Heart left ventricle (tissue), 13 donors: ENCODE measurements at regions not wholly inside any gene's neighbourhood (a gene's known extent, or its start where the extent isn't known, plus 50 kb on each side); places are given as distances from the start of the nearest gene placed in this dataset.

Experiments used
- POLR2A ChIP-seq, 2 donors: fragments of 450-650 bp; IDR thresholded peaks; one replicate each; pipeline ENCODE4 v1.6.1; 2017; ENCODE audit warnings: antibody characterized with exemption in 2 of 2, mild to moderate bottlenecking in 2 of 2, moderate library complexity in 2 of 2
- TF ChIP-seq, protein P1 (sequence below), 12 donors: fragments of 200-600 bp; sonication (generic) in 4 of 12; IDR thresholded peaks; one replicate each; pipeline versions ENCODE4 v1.5.0 to v1.8.0; 2018 to 2022; ENCODE audit warnings: antibody characterized with exemption in 12 of 12, mild to moderate bottlenecking in 5 of 12
- donor health status: ischemic (EF 13 %, LVEDD 7.1; RV severe dilation, severe dysfunction).
- donor health status: DM: no; HTN: yes; CAD: no.
- donor health status: DM: no; HTN: no; CAD: no.
- donor health status: ischemic (EF 25% LVEDD 6.9; RV normal size, moderate dysfunction).
- donor health status: ischemic (EF 25% LVEDD 5.7; RV mildly dilated, moderate dysfunction).
- donor health status: ischemic (EF 35%, LVEDD 5.7; RV mildly dilated, moderate dysfunction).
- donor health status: nonischemic (EF 11% LVEDD 7.7; RV severe dilation, severe dysfunction).
- donor health status: DM: yes; HTN: yes; CAD: no.
- donor health status: PGD.
- donor health status: ischemic (EF 29% LVEDD 5.4; RV normal size, mild dysfunction).
- donor health status: nonischemic (EF 23%, LVEDD 6.1; RV moderate dilation, normal function).

DNA sequence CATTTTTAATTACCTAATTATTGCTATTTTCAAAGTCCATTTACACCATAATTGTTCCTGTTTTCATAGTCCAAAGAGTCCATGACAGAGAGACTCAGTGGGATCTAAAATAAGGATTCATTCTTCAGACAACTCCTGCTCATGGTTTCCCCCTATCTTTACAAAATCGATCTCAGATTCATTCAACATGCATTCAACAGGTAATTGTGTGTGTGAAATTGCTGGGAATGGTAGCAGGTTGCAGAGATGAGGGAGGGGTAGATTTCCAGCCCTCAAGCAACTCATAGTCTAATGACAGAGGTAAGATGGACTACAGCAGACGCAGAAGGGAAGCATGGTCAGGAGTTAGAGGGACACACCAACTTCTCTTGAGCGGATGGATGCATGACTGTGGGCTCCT, 138.1 kb downstream of the TSHZ3 start:
- TF ChIP-seq, protein P1, sequence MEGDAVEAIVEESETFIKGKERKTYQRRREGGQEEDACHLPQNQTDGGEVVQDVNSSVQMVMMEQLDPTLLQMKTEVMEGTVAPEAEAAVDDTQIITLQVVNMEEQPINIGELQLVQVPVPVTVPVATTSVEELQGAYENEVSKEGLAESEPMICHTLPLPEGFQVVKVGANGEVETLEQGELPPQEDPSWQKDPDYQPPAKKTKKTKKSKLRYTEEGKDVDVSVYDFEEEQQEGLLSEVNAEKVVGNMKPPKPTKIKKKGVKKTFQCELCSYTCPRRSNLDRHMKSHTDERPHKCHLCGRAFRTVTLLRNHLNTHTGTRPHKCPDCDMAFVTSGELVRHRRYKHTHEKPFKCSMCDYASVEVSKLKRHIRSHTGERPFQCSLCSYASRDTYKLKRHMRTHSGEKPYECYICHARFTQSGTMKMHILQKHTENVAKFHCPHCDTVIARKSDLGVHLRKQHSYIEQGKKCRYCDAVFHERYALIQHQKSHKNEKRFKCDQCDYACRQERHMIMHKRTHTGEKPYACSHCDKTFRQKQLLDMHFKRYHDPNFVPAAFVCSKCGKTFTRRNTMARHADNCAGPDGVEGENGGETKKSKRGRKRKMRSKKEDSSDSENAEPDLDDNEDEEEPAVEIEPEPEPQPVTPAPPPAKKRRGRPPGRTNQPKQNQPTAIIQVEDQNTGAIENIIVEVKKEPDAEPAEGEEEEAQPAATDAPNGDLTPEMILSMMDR (IDR thresholded peaks at IDR 0.05), result no peak
- TF ChIP-seq POLR2A (IDR thresholded peaks at IDR 0.05), result no peak
